HL-60 (cell line): ENCODE measurements at regions not wholly inside any gene's neighbourhood (a gene's known extent, or its start where the extent isn't known, plus 50 kb on each side); places are given as distances from the start of the nearest gene placed in this dataset.

ENCODE experiments used
- CTCF ChIP-seq: IDR thresholded peaks from one replicate; pipeline ENCODE4 v1.5.1; 2011; ENCODE audit warnings: low read length, control low read depth, inconsistent platforms; ENCODE audit not compliant: insufficient read depth
- POLR2AphosphoS5 ChIP-seq: IDR thresholded peaks from 2 replicates; pipeline ENCODE4 v1.6.1; 2012; ENCODE audit warnings: low read depth
- REST ChIP-seq: IDR thresholded peaks from 2 replicates; pipeline ENCODE4 v1.6.1; 2012; ENCODE audit warnings: low read depth; ENCODE audit not compliant: insufficient replicate concordance

- TF ChIP-seq CTCF: no peak
- no peak for TF ChIP-seq POLR2AphosphoS5
- TF ChIP-seq REST: no peak
Measured at GRCh38 chr10:60645980-60646379, 132.3 kb upstream of the CDK1 start.
